ENCODE measurements at regions not wholly inside any gene's neighbourhood (a gene's known extent, or its start where the extent isn't known, plus 50 kb on each side); places are given as distances from the start of the nearest gene placed in this dataset.

DNA sequence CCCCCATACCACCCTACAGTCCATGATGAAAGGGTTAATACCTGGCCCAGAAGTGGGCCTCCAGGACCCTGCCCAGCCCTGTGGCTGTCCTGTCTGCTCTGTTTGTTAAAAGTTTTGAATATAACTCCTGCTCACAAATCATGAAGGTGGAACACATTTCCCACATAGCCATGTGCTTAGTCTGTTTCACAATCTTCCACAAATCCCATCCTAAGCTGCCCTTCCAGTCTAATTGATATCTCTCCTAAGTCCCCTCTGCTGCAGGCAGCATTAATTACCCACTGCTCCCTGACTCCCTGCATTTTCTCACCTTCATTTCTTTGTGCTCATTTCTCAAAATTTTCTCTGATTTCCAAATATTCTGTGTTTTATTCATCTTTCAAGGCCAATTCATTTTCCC, 142.6 kb downstream of the AASDH start:
- Histone ChIP-seq H3K4me1 (ENCODE audit: control extremely low read depth in 1 of 4, control insufficient read depth in 4 of 4, insufficient read depth in 4 of 4, low read length in 3 of 4) (peaks cover 0 to 6% (median 0%) of the 10 kb centered on the region in 4 experiments), H3K36me3 (ENCODE audit: control insufficient read depth in 4 of 4, insufficient read depth in 4 of 4, low read length in 3 of 4) (peaks cover 0 to 2% (median 0%) of the 10 kb centered on the region in 4 experiments), H3K9me3 (ENCODE audit: control extremely low read depth in 1 of 5, control insufficient read depth in 4 of 5, insufficient read depth in 2 of 5, low read depth in 1 of 5, low read length in 4 of 5) (no peaks in the 10 kb centered on the region), H3K27me3 (replicated peaks in 2 of 5; ENCODE audit: control insufficient read depth in 4 of 5, insufficient read depth in 5 of 5, low read length in 4 of 5) (no peaks in the 10 kb centered on the region), H3K27ac (ENCODE audit: insufficient read depth in 1 of 2, low read depth in 1 of 2, low read length in 2 of 2, poor library complexity in 1 of 2, severe bottlenecking in 2 of 2) (no peak overlapping the region), H3K4me3 (ENCODE audit: control insufficient read depth in 1 of 7, extremely low read depth in 1 of 7, insufficient read depth in 4 of 7, low read depth in 2 of 7, low read length in 6 of 7) (no peak overlapping the region)
- ChIA-PET POLR2A (no interaction called here), CTCF (interaction anchor here (1.0 kb wide), 1 partner anchor 10 kb away, joined by 3 read pairs; no protein-coding TSS in a partner anchor)
- DNase-seq: no peak

DNA sequence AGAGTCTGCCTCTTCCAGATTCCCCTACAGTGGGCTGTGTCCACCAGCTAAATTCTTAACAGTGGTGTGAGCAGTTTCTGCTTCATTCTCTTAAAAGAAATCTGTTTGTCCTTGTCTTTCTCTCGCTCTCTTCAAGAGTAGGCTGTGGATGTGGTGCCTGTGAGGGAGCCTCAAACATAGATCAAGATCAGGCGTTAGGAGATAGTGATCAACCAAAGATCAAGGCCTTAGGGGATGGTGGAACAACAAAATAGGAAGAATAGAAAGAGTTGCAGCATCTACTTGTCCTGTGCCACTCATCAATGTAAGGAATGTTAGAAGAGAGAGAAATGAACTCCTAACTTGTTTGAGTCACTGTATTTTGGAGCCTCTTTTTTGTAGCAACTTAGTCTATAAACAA, 144.2 kb downstream of the AASDH start:
- Histone ChIP-seq H3K27ac (ENCODE audit: insufficient read depth in 1 of 2, low read depth in 1 of 2, low read length in 2 of 2, poor library complexity in 1 of 2, severe bottlenecking in 2 of 2) (no peak overlapping the region), H3K4me1 (ENCODE audit: control extremely low read depth in 1 of 4, control insufficient read depth in 4 of 4, insufficient read depth in 4 of 4, low read length in 3 of 4) (peaks cover 0 to 6% (median 0%) of the 10 kb centered on the region in 4 experiments), H3K27me3 (replicated peaks in 2 of 5; ENCODE audit: control insufficient read depth in 4 of 5, insufficient read depth in 5 of 5, low read length in 4 of 5) (no peaks in the 10 kb centered on the region), H3K4me3 (ENCODE audit: control insufficient read depth in 1 of 7, extremely low read depth in 1 of 7, insufficient read depth in 4 of 7, low read depth in 2 of 7, low read length in 6 of 7) (no peak overlapping the region), H3K9me3 (ENCODE audit: control extremely low read depth in 1 of 5, control insufficient read depth in 4 of 5, insufficient read depth in 2 of 5, low read depth in 1 of 5, low read length in 4 of 5) (no peaks in the 10 kb centered on the region), H3K36me3 (ENCODE audit: control insufficient read depth in 4 of 4, insufficient read depth in 4 of 4, low read length in 3 of 4) (peaks cover 0 to 2% (median 0%) of the 10 kb centered on the region in 4 experiments)
- DNase-seq: no peak
- CTCF ChIA-PET: no interaction called here
- WGBS (ENCODE audit: insufficient coverage): 100% methylated on average over 2 of the region's 2 CpGs
- POLR2A ChIA-PET: no interaction called here

DNA sequence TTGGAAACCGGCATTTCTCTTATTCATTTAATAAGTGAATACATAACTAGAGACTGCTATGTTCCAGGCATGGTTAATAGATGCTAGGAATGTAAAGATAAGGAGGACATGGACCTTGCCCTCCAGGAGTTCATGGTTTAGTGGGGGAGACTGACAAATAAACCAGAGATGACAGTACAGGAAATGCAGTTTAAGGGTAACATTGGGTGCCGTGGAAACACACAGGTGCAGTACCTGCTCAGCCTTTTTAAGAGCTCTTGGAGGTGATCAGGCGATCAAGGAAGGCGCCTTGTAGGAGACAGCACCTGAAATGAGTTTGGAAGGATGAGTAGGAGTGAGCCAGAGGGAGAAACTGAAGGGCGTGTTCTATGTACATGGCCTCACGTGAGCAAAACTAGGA, 145.8 kb downstream of the AASDH start:
- ChIA-PET POLR2A (no interaction called here), CTCF (no interaction called here)
- WGBS (ENCODE audit: insufficient coverage): 73% methylated on average over 3 of the region's 6 CpGs
- H3K36me3 ChIP-seq (ENCODE audit: control insufficient read depth in 4 of 4, insufficient read depth in 4 of 4, low read length in 3 of 4): peaks cover 0 to 2% (median 0%) of the 10 kb centered on the region in 4 experiments
- H3K27ac ChIP-seq (ENCODE audit: insufficient read depth in 1 of 2, low read depth in 1 of 2, low read length in 2 of 2, poor library complexity in 1 of 2, severe bottlenecking in 2 of 2): no peak overlapping the region
- no peaks in the 10 kb centered on the region for H3K27me3 ChIP-seq (replicated peaks in 2 of 5; ENCODE audit: control insufficient read depth in 4 of 5, insufficient read depth in 5 of 5, low read length in 4 of 5)
- peaks cover 0 to 6% (median 0%) of the 10 kb centered on the region in 4 experiments for H3K4me1 ChIP-seq (ENCODE audit: control extremely low read depth in 1 of 4, control insufficient read depth in 4 of 4, insufficient read depth in 4 of 4, low read length in 3 of 4)
- DNase-seq: no peak
- H3K9me3 ChIP-seq (ENCODE audit: control extremely low read depth in 1 of 5, control insufficient read depth in 4 of 5, insufficient read depth in 2 of 5, low read depth in 1 of 5, low read length in 4 of 5): no peaks in the 10 kb centered on the region
- H3K4me3 ChIP-seq (ENCODE audit: control insufficient read depth in 1 of 7, extremely low read depth in 1 of 7, insufficient read depth in 4 of 7, low read depth in 2 of 7, low read length in 6 of 7): no peak overlapping the region

DNA sequence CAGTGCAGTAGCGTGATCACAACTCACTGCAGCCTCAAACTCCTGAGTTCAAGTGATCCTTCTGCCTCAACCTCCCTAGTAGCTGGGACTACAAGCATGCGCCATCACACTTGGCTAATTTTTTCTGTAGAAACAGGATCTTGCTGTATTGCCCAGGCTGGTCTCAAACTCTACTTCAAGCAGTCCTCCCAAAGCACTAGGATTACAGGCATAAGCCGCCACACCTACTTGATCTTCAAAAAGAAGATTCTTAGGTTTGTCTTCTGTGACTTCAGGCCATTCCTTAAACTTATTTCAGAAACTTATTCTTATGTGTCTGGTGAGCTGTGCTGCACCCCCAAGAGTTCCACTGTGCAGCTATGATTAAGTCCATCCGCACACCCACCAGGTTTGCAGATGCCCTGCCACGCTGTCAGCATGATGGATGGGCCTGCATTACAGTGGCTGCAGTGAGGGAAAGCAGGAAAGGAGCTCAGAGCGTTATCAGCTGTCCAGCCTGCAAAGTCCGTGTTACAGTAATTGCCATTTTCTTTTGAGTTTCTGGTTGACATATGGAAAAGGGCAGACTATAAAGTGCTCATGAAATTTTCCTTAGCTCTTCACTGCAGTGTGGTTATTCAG, 146.6 kb downstream of the AASDH start:
- Histone ChIP-seq H3K36me3 (ENCODE audit: control insufficient read depth in 4 of 4, insufficient read depth in 4 of 4, low read length in 3 of 4) (peaks cover 0 to 2% (median under 1%) of the 10 kb centered on the region in 4 experiments), H3K9me3 (ENCODE audit: control extremely low read depth in 1 of 5, control insufficient read depth in 4 of 5, insufficient read depth in 2 of 5, low read depth in 1 of 5, low read length in 4 of 5) (no peaks in the 10 kb centered on the region), H3K4me1 (ENCODE audit: control extremely low read depth in 1 of 4, control insufficient read depth in 4 of 4, insufficient read depth in 4 of 4, low read length in 3 of 4) (peaks cover 0 to 6% (median 0%) of the 10 kb centered on the region in 4 experiments), H3K4me3 (ENCODE audit: control insufficient read depth in 1 of 7, extremely low read depth in 1 of 7, insufficient read depth in 4 of 7, low read depth in 2 of 7, low read length in 6 of 7) (no peak overlapping the region), H3K27me3 (replicated peaks in 2 of 5; ENCODE audit: control insufficient read depth in 4 of 5, insufficient read depth in 5 of 5, low read length in 4 of 5) (no peaks in the 10 kb centered on the region), H3K27ac (ENCODE audit: insufficient read depth in 1 of 2, low read depth in 1 of 2, low read length in 2 of 2, poor library complexity in 1 of 2, severe bottlenecking in 2 of 2) (no peak overlapping the region)
- POLR2A ChIA-PET: no interaction called here
- DNase-seq: peak in 1 of 3 donors; percentile 9
- CTCF ChIA-PET: no interaction called here
- 82% methylated on average over 6 of the region's 7 CpGs for WGBS (ENCODE audit: insufficient coverage)

DNA sequence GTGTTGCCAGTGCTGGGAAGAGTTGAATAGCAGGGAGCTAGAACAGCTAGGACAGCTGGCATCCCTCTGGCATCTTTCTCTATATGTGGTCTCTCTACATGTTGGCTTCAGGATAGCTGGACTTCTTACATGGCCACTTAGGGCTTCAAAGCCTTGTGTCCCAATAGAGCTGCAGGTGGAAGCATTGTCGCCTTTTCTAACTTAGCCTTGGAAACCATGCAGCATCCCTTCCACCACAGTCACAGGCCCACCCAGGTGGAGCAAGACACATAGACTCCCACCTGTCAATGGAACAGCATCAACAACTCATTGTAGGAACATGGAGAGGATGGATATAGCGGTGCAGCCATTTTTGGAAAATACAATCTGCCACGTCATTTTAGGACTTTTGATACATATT, 149.0 kb downstream of the AASDH start:
- ChIA-PET POLR2A (interaction anchor here (0.6 kb wide), 1 partner anchor 764 kb away, joined by 3 read pairs; no protein-coding TSS in a partner anchor), CTCF (no interaction called here)
- Histone ChIP-seq H3K9me3 (ENCODE audit: control extremely low read depth in 1 of 5, control insufficient read depth in 4 of 5, insufficient read depth in 2 of 5, low read depth in 1 of 5, low read length in 4 of 5) (no peaks in the 10 kb centered on the region), H3K27me3 (replicated peaks in 2 of 5; ENCODE audit: control insufficient read depth in 4 of 5, insufficient read depth in 5 of 5, low read length in 4 of 5) (no peaks in the 10 kb centered on the region), H3K36me3 (ENCODE audit: control insufficient read depth in 4 of 4, insufficient read depth in 4 of 4, low read length in 3 of 4) (peaks cover 0 to 2% (median under 1%) of the 10 kb centered on the region in 4 experiments), H3K27ac (ENCODE audit: insufficient read depth in 1 of 2, low read depth in 1 of 2, low read length in 2 of 2, poor library complexity in 1 of 2, severe bottlenecking in 2 of 2) (no peak overlapping the region), H3K4me1 (ENCODE audit: control extremely low read depth in 1 of 4, control insufficient read depth in 4 of 4, insufficient read depth in 4 of 4, low read length in 3 of 4) (peaks cover 0 to 6% (median 0%) of the 10 kb centered on the region in 4 experiments), H3K4me3 (ENCODE audit: control insufficient read depth in 1 of 7, extremely low read depth in 1 of 7, insufficient read depth in 4 of 7, low read depth in 2 of 7, low read length in 6 of 7) (no peak overlapping the region)
- WGBS (ENCODE audit: insufficient coverage): no CpG with 5 or more reads among the region's 3 CpGs
- DNase-seq: no peak

DNA sequence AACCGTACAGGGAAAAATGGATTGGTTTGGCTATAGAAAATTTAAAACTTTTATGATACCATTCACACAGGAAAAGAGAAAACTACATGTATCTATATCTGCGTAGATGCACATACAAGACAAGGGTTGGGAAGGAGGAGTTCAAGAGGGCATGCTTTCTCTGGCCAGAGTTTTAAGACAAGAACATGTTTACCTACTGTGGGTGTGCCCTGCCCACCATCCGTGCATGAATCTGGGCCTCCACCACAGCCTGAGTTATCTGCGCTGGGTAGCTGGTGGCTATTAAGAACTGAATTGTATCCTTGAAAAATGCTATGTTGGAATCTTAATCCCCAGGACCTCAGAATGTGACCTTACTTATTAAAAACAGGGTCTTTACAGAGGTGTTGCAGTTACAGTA, 151.6 kb downstream of the AASDH start:
- WGBS (ENCODE audit: insufficient coverage): 100% methylated on average over 3 of the region's 4 CpGs
- H3K9me3 ChIP-seq (ENCODE audit: control extremely low read depth in 1 of 5, control insufficient read depth in 4 of 5, insufficient read depth in 2 of 5, low read depth in 1 of 5, low read length in 4 of 5): peaks cover 0 to 9% (median 4%) of the 10 kb centered on the region in 5 experiments
- no peak for DNase-seq
- peaks cover 0 to 8% (median 1%) of the 10 kb centered on the region in 4 experiments for H3K36me3 ChIP-seq (ENCODE audit: control insufficient read depth in 4 of 4, insufficient read depth in 4 of 4, low read length in 3 of 4)
- H3K4me3 ChIP-seq (ENCODE audit: control insufficient read depth in 1 of 7, extremely low read depth in 1 of 7, insufficient read depth in 4 of 7, low read depth in 2 of 7, low read length in 6 of 7): no peak overlapping the region
- ChIA-PET POLR2A (no interaction called here), CTCF (no interaction called here)
- H3K27me3 ChIP-seq (replicated peaks in 2 of 5; ENCODE audit: control insufficient read depth in 4 of 5, insufficient read depth in 5 of 5, low read length in 4 of 5): no peaks in the 10 kb centered on the region
- peaks cover 0 to 2% (median 0%) of the 10 kb centered on the region in 4 experiments for H3K4me1 ChIP-seq (ENCODE audit: control extremely low read depth in 1 of 4, control insufficient read depth in 4 of 4, insufficient read depth in 4 of 4, low read length in 3 of 4)
- H3K27ac ChIP-seq (ENCODE audit: insufficient read depth in 1 of 2, low read depth in 1 of 2, low read length in 2 of 2, poor library complexity in 1 of 2, severe bottlenecking in 2 of 2): no peak overlapping the region

DNA sequence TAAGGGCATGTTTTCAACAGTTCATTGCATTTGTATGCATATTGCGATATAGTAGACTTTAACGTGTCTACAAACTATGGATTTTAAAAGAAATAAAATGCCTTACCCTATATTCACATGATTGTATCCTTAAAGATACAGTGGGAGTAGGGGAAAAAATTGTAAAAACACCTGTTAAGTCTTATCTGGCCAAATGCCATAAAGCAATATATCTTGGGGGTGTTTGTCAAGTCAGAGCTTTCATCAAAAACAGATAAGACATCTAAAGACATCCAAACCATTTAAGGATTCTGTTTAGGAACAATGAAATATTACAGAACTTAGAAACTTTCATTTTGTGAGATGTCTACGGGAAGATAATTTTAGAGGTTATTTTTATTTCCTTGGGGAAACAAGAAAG, 152.3 kb downstream of the AASDH start:
- Histone ChIP-seq H3K4me3 (ENCODE audit: control insufficient read depth in 1 of 7, extremely low read depth in 1 of 7, insufficient read depth in 4 of 7, low read depth in 2 of 7, low read length in 6 of 7) (no peak overlapping the region), H3K27ac (ENCODE audit: insufficient read depth in 1 of 2, low read depth in 1 of 2, low read length in 2 of 2, poor library complexity in 1 of 2, severe bottlenecking in 2 of 2) (no peak overlapping the region), H3K4me1 (ENCODE audit: control extremely low read depth in 1 of 4, control insufficient read depth in 4 of 4, insufficient read depth in 4 of 4, low read length in 3 of 4) (peaks cover 0 to 6% (median 1%) of the 10 kb centered on the region in 4 experiments), H3K27me3 (replicated peaks in 2 of 5; ENCODE audit: control insufficient read depth in 4 of 5, insufficient read depth in 5 of 5, low read length in 4 of 5) (no peaks in the 10 kb centered on the region), H3K36me3 (ENCODE audit: control insufficient read depth in 4 of 4, insufficient read depth in 4 of 4, low read length in 3 of 4) (peaks cover 0 to 8% (median 1%) of the 10 kb centered on the region in 4 experiments), H3K9me3 (ENCODE audit: control extremely low read depth in 1 of 5, control insufficient read depth in 4 of 5, insufficient read depth in 2 of 5, low read depth in 1 of 5, low read length in 4 of 5) (peaks cover 0 to 9% (median 4%) of the 10 kb centered on the region in 5 experiments)
- CTCF ChIA-PET: interaction anchor here (1.1 kb wide), 1 partner anchor 9 kb away, joined by 3 read pairs; no protein-coding TSS in a partner anchor
- POLR2A ChIA-PET: no interaction called here
- DNase-seq: no peak
- no CpG with 5 or more reads among the region's 3 CpGs for WGBS (ENCODE audit: insufficient coverage)
